HG03575 (cell line): ENCODE measurements at regions not wholly inside any gene's neighbourhood (a gene's known extent, or its start where the extent isn't known, plus 50 kb on each side); places are given as distances from the start of the nearest gene placed in this dataset.

Source experiments
- ATAC-seq: cut with Tn5 transposase; IDR thresholded peaks from one replicate; pipeline ENCODE4 v1.9.1; 2021; ENCODE audit not compliant: unreplicated experiment, insufficient number of reproducible peaks, low FRiP score; ENCODE audit errors: extremely low read depth

- ATAC-seq = no peak
Measured at GRCh38 chr22:47580121-47580520, 817.7 kb downstream of the TBC1D22A start.

GRCh38 chr22:47576908-47577307 lies 814.5 kb downstream of the TBC1D22A start:
- ATAC-seq = no peak

- ATAC-seq = no peak
Measured at GRCh38 chr22:47575291-47575690, 812.8 kb downstream of the TBC1D22A start.

- no peak for ATAC-seq
Measured at GRCh38 chr22:47574556-47574955, 812.1 kb downstream of the TBC1D22A start.

GRCh38 chr22:47573141-47573540 lies 810.7 kb downstream of the TBC1D22A start:
- no peak for ATAC-seq

- no peak for ATAC-seq
Measured at GRCh38 chr22:47572443-47572842, 810.0 kb downstream of the TBC1D22A start.

GRCh38 chr22:47571616-47572015 lies 809.2 kb downstream of the TBC1D22A start:
- ATAC-seq = no peak

- ATAC-seq = no peak
Measured at GRCh38 chr22:47570851-47571250, 808.4 kb downstream of the TBC1D22A start.

GRCh38 chr22:47570300-47570685 lies 807.8 kb downstream of the TBC1D22A start:
- ATAC-seq = no peak

GRCh38 chr22:47569389-47570299 lies 807.2 kb downstream of the TBC1D22A start:
- no peak for ATAC-seq

GRCh38 chr22:47568700-47569099 lies 806.2 kb downstream of the TBC1D22A start:
- ATAC-seq = no peak

- no peak for ATAC-seq
Measured at GRCh38 chr22:47567126-47568090, 805.0 kb downstream of the TBC1D22A start.

GRCh38 chr22:47566491-47566890 lies 804.0 kb downstream of the TBC1D22A start:
- no peak for ATAC-seq

- ATAC-seq = no peak
Measured at GRCh38 chr22:47565607-47566006, 803.2 kb downstream of the TBC1D22A start.

- no peak for ATAC-seq
Measured at GRCh38 chr22:47564651-47565434, 802.4 kb downstream of the TBC1D22A start.

- ATAC-seq = no peak
Measured at GRCh38 chr22:47564158-47564450, 801.7 kb downstream of the TBC1D22A start.

GRCh38 chr22:47563406-47564157 lies 801.1 kb downstream of the TBC1D22A start:
- ATAC-seq = no peak

GRCh38 chr22:47561766-47562165 lies 799.3 kb downstream of the TBC1D22A start:
- ATAC-seq = no peak
